IMR-90 (cell line): ENCODE measurements at regions not wholly inside any gene's neighbourhood (a gene's known extent, or its start where the extent isn't known, plus 50 kb on each side); places are given as distances from the start of the nearest gene placed in this dataset.

ENCODE experiments used
- ATAC-seq: fragments of 200-7000 bp; cut with Tn5 transposase; 2 replicates; pipeline ENCODE4 v1.9.1; 2020; ENCODE audit warnings: low read depth, mild to moderate bottlenecking, moderate library complexity
- BruUV-seq: library from RNA; stranded (reverse); fragments of 400-500 nt; replicated peaks from 2 replicates; lab custom pipeline; 2021; lab: Mats Ljungman, UMichigan
- CTCF ChIA-PET: fragments of 300-600 bp; formaldehyde crosslinking; extraction: SDS; loops from one replicate; lab custom pipeline; 2021; ENCODE audit warnings: antibody characterized with exemption; lab: Yijun Ruan, JAX
- POLR2A ChIA-PET: fragments of 300-600 bp; sonication (Branson Sonifier 250); formaldehyde crosslinking; loops from one replicate; lab custom pipeline; 2022; ENCODE audit warnings: antibody characterized with exemption; ENCODE audit not compliant: unreplicated experiment; lab: Charles Lee
- DNase-seq: peaks from one replicate; pipeline ENCODE4 v3.0.0; 2013
- H2AFZ ChIP-seq: replicated peaks from 2 replicates; pipeline ENCODE3; 2013; ENCODE audit warnings: low read length, mild to moderate bottlenecking; ENCODE audit not compliant: poor library complexity
- H2AK5ac ChIP-seq: 2 replicates; pipeline ENCODE4 v1.6.1; 2013; ENCODE audit warnings: low read depth, low read length, inconsistent platforms
- H2AK9ac ChIP-seq: replicated peaks from 2 replicates; pipeline ENCODE3; 2013; ENCODE audit warnings: mild to moderate bottlenecking, low read depth, low read length, moderate library complexity; ENCODE audit not compliant: poor library complexity
- H2BK120ac ChIP-seq: 2 replicates; pipeline ENCODE4 v1.6.1; 2013; ENCODE audit warnings: low read depth, low read length, inconsistent platforms
- H2BK15ac ChIP-seq: 3 replicates; pipeline ENCODE4 v1.6.1; 2013; ENCODE audit warnings: low read depth, low read length, inconsistent platforms
- H2BK20ac ChIP-seq: 2 replicates; pipeline ENCODE4 v1.6.1; 2013; ENCODE audit warnings: low read depth, mild to moderate bottlenecking, inconsistent platforms, low read length, moderate library complexity
- H2BK5ac ChIP-seq: 2 replicates; pipeline ENCODE4 v1.6.1; 2013; ENCODE audit warnings: mild to moderate bottlenecking, low read depth, low read length, inconsistent platforms; ENCODE audit not compliant: poor library complexity, severe bottlenecking
- H3K14ac ChIP-seq: replicated peaks from 2 replicates; pipeline ENCODE4 v1.6.1; 2013; ENCODE audit warnings: low read depth, low read length, inconsistent platforms
- H3K18ac ChIP-seq: 2 replicates; pipeline ENCODE4 v1.6.1; 2013; ENCODE audit warnings: low read depth, low read length, control low read depth
- H3K23ac ChIP-seq: 2 replicates; pipeline ENCODE4 v1.6.1; 2013; ENCODE audit warnings: low read depth, low read length, inconsistent platforms
- H3K27ac ChIP-seq: 2 replicates; pipeline ENCODE4 v1.5.1; 2013; ENCODE audit warnings: mild to moderate bottlenecking, control low read depth, low read length; ENCODE audit not compliant: insufficient read depth
- H3K27me3 ChIP-seq: 2 replicates; pipeline ENCODE4 v1.6.1; 2013; ENCODE audit warnings: low read length; ENCODE audit not compliant: control insufficient read depth, insufficient read depth
- H3K36me3 ChIP-seq: 2 replicates; pipeline ENCODE4 v1.6.1; 2013; ENCODE audit warnings: low read length, mixed read lengths; ENCODE audit not compliant: control insufficient read depth, insufficient read depth
- H3K4ac ChIP-seq: 2 replicates; pipeline ENCODE4 v1.6.1; 2013; ENCODE audit warnings: low read depth, low read length, inconsistent platforms
- H3K4me1 ChIP-seq: 2 replicates; pipeline ENCODE4 v1.6.1; 2013; ENCODE audit warnings: low read length, mixed read lengths; ENCODE audit not compliant: control insufficient read depth, insufficient read depth
- H3K4me2 ChIP-seq: 2 replicates; pipeline ENCODE4 v1.6.1; 2013; ENCODE audit warnings: low read depth, mild to moderate bottlenecking, control low read depth, low read length, moderate library complexity
- H3K4me3 ChIP-seq: 2 replicates; pipeline ENCODE4 v1.5.1; 2013; ENCODE audit warnings: low read depth, mild to moderate bottlenecking, control low read depth, low read length, moderate library complexity; ENCODE audit not compliant: insufficient read depth
- H3K56ac ChIP-seq: 2 replicates; pipeline ENCODE4 v1.6.1; 2013; ENCODE audit warnings: low read length, inconsistent platforms; ENCODE audit not compliant: insufficient read depth; ENCODE audit errors: extremely low read depth
- H3K79me1 ChIP-seq, 2 experiments: 2 replicates each; pipeline ENCODE4 v1.6.1; 2013; ENCODE audit warnings: low read length in 2 of 2, inconsistent platforms in 1 of 2, low read depth in 1 of 2
- H3K9ac ChIP-seq: 2 replicates; pipeline ENCODE4 v1.6.1; 2013; ENCODE audit warnings: low read depth, low read length, control low read depth
- H3K9me1 ChIP-seq: 2 replicates; pipeline ENCODE4 v1.6.1; 2013; ENCODE audit warnings: low read length, inconsistent platforms; ENCODE audit not compliant: insufficient read depth
- H3K9me3 ChIP-seq: 2 replicates; pipeline ENCODE4 v1.6.1; 2013; ENCODE audit warnings: low read length; ENCODE audit not compliant: control insufficient read depth, insufficient read depth
- H4K20me1 ChIP-seq: 2 replicates; pipeline ENCODE4 v1.6.1; 2013; ENCODE audit warnings: low read length, inconsistent platforms; ENCODE audit not compliant: insufficient read depth
- H4K5ac ChIP-seq: 2 replicates; pipeline ENCODE4 v1.6.1; 2013; ENCODE audit warnings: mild to moderate bottlenecking, low read depth, low read length, control low read depth
- H4K8ac ChIP-seq, 2 experiments: 2 replicates each; pipeline ENCODE4 v1.6.1; 2013; ENCODE audit warnings: low read depth in 2 of 2, low read length in 2 of 2, control low read depth in 1 of 2, inconsistent platforms in 1 of 2
- H4K91ac ChIP-seq: 2 replicates; pipeline ENCODE4 v1.6.1; 2013; ENCODE audit warnings: low read depth, low read length, inconsistent platforms; ENCODE audit not compliant: insufficient read depth
- BHLHE40 ChIP-seq: fragments of 150-350 bp; IDR thresholded peaks from 2 replicates; pipeline ENCODE4 v1.6.1; 2016; ENCODE audit warnings: mild to moderate bottlenecking, low read depth, low read length
- CEBPB ChIP-seq: IDR thresholded peaks from 2 replicates; pipeline ENCODE4 v1.6.1; 2012; ENCODE audit warnings: low read depth, low read length, improper control_type of control experiment
- CHD1 ChIP-seq: IDR thresholded peaks from 2 replicates; pipeline ENCODE4 v1.6.1; 2012; ENCODE audit warnings: low read depth, low read length, improper control_type of control experiment
- CTCF ChIP-seq: conservative IDR thresholded peaks from 2 replicates; pipeline ENCODE4 v1.5.1; 2012; ENCODE audit warnings: mild to moderate bottlenecking, low read depth, low read length, improper control_type of control experiment
- ELK1 ChIP-seq: fragments of 150-350 bp; IDR thresholded peaks from 2 replicates; pipeline ENCODE4 v1.6.1; 2016; ENCODE audit warnings: low read depth, mild to moderate bottlenecking, low read length, moderate library complexity, borderline replicate concordance
- FOS ChIP-seq: fragments of 150-350 bp; IDR thresholded peaks from 2 replicates; pipeline ENCODE4 v1.6.1; 2016; ENCODE audit warnings: low read depth, low read length
- MAFK ChIP-seq: IDR thresholded peaks from 2 replicates; pipeline ENCODE4 v1.6.1; 2012; ENCODE audit warnings: low read depth, low read length, improper control_type of control experiment
- MAZ ChIP-seq: IDR thresholded peaks from 2 replicates; pipeline ENCODE4 v1.6.1; 2012; ENCODE audit warnings: low read depth, mild to moderate bottlenecking, low read length, improper control_type of control experiment, moderate library complexity, borderline replicate concordance
- MXI1 ChIP-seq: IDR thresholded peaks from 2 replicates; pipeline ENCODE4 v1.6.1; 2012; ENCODE audit warnings: low read depth, mild to moderate bottlenecking, low read length, moderate library complexity, borderline replicate concordance
- NFE2L2 ChIP-seq: fragments of 150-350 bp; IDR thresholded peaks from 2 replicates; pipeline ENCODE4 v1.6.1; 2016; ENCODE audit warnings: low read depth, mild to moderate bottlenecking, low read length
- POLR2A ChIP-seq: IDR thresholded peaks from 2 replicates; pipeline ENCODE4 v1.6.1; 2012; ENCODE audit warnings: mild to moderate bottlenecking, low read depth, low read length
- RAD21 ChIP-seq: IDR thresholded peaks from 2 replicates; pipeline ENCODE4 v1.6.1; 2012; ENCODE audit warnings: low read length, improper control_type of control experiment
- RCOR1 ChIP-seq: IDR thresholded peaks from 2 replicates; pipeline ENCODE4 v1.6.1; 2012; ENCODE audit warnings: mild to moderate bottlenecking, low read length, improper control_type of control experiment; ENCODE audit not compliant: insufficient replicate concordance
- RFX5 ChIP-seq: IDR thresholded peaks from 2 replicates; pipeline ENCODE4 v1.8.0; 2012; ENCODE audit warnings: low read depth, mild to moderate bottlenecking, low read length, moderate library complexity
- SMC3 ChIP-seq: fragments of 150-350 bp; IDR thresholded peaks from 2 replicates; pipeline ENCODE4 v1.6.1; 2016; ENCODE audit warnings: low read depth, mild to moderate bottlenecking, antibody characterized with exemption, low read length, moderate library complexity
- USF2 ChIP-seq: fragments of 150-350 bp; IDR thresholded peaks from 2 replicates; pipeline ENCODE4 v1.6.1; 2017; ENCODE audit warnings: mild to moderate bottlenecking, antibody characterized with exemption, low read length, low read depth
- WGBS, 2 experiments: methylation state at CpG; one replicate each; pipeline versions ENCODE4 v1.1.5 to v1.1.7; 2013; ENCODE audit warnings: missing lambda C conversion rate in 2 of 2; ENCODE audit not compliant: insufficient read length in 1 of 2; ENCODE audit errors: extremely low coverage in 2 of 2; 5-methylcytosine and 5-hydroxymethylcytosine counted together
- dilution Hi-C: fragments of 300-500 bp; cut with HindIII; formaldehyde crosslinking; loops from one replicate; pipeline ENCODE4 v1.14.3; 2018; ENCODE audit warnings: low sequenced_read_pairs; ENCODE audit not compliant: unreplicated experiment
- in situ Hi-C: fragments of 300-500 bp; cut with MboI; formaldehyde crosslinking; loops from 3 replicates; pipeline ENCODE4 v1.14.3; 2019; ENCODE audit warnings: low sequenced_read_pairs, inconsistent platforms, mixed read lengths
- intact Hi-C: fragments of 100-400 bp; cut with micrococcal nuclease; formaldehyde crosslinking; loops from 2 replicates; pipeline ENCODE4 v1.10.0; 2022

DNA sequence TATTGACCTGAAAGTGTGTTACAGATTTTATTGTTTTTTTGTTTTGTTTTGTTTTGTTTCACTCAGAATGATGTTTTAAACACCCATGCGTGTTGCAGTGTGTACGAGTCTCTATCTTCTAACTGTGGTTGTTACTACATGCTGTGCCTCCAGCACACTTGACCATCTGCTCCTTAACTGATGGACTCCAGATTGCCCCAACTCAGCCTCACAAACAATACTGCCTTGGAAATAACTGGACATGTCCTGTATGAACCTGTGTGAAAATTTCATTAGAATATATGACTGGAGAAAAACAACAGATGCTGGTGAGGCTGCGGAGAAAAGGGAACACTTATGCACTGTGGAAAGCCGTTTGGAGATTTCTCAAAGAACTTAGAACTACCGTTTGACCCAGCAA lies 68.7 kb upstream of the HAND1 start:
- Histone ChIP-seq H4K91ac (no peak overlapping the region), H3K27me3 (peaks cover 26% of the 10 kb centered on the region), H3K4me2 (no peak overlapping the region), H2AK9ac (no peak overlapping the region), H3K27ac (no peak overlapping the region), H4K8ac (no peak overlapping the region), H3K14ac (no peak overlapping the region), H2AFZ (no peak overlapping the region), H3K79me1 (no peaks in the 10 kb centered on the region), H3K56ac (no peak overlapping the region), H3K9ac (no peak overlapping the region), H4K5ac (no peak overlapping the region), H4K20me1 (0 out of 2 replicates have a peak, but pooled peaks cover 3% of the 10 kb centered on the region), H3K4me1 (no peaks in the 10 kb centered on the region), H3K9me3 (no peaks in the 10 kb centered on the region), H2AK5ac (no peak overlapping the region), H3K36me3 (no peaks in the 10 kb centered on the region), H2BK120ac (no peak overlapping the region), H2BK5ac (no peak overlapping the region), H3K4ac (no peak overlapping the region), H3K23ac (no peak overlapping the region), H3K9me1 (no peaks in the 10 kb centered on the region), H2BK15ac (no peak overlapping the region), H3K18ac (no peak overlapping the region), H2BK20ac (no peak overlapping the region), H3K4me3 (no peak overlapping the region)
- no CpG with 5 or more reads among the region's 5 CpGs for WGBS, 2 experiments
- no peak for DNase-seq
- dilution Hi-C loops = no loop called here
- ATAC-seq = no peak
- ChIA-PET CTCF (no interaction called here), POLR2A (no interaction called here)
- TF ChIP-seq CTCF (no peak), RAD21 (no peak), USF2 (no peak), SMC3 (no peak), BHLHE40 (no peak), MAZ (no peak), POLR2A (no peak), NFE2L2 (no peak), CEBPB (no peak), CHD1 (no peak), RCOR1 (no peak), MAFK (no peak), ELK1 (no peak), FOS (no peak), MXI1 (no peak), RFX5 (no peak)
- intact Hi-C loops = no loop called here
- in situ Hi-C loops = no loop called here
- no TSS peak for BruUV-seq
